ENCODE measurements at regions not wholly inside any gene's neighbourhood (a gene's known extent, or its start where the extent isn't known, plus 50 kb on each side); places are given as distances from the start of the nearest gene placed in this dataset.

DNA sequence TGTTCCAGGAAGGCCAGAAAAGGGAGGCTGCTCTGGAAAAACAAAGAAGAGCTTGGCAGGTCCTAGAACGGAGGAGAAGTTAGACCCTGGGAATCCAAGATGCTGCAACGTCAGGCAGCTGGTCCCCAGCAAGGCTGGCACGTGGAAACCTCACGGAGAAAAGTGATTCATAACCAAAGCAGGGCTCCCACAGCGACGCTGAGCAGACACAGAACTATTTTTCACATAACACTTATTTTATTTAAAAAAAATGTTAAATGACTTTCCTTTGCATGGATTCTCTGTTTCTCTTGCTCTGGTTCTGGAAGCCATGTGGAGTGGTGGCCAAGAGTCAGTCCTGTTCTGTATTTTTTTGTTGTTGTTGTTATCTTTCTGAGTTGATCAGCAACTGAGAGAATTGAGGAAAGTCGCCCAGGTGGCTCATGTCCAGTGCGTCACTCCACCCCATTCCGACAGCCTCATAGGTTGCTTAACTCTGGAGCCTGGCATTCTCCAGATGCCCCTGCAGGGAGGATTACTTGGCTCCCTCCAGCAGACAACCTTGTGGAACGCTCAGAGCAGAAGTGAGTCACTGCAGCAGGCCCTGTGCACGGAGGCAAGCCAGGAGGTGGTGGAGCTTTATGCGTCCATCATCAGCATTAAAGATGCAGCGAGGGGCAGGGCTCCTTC is 229.9 kb upstream of the HDAC4 start:
- no peak overlapping the region for H3K4me2 ChIP-seq
- H3K9me3 ChIP-seq (ENCODE audit: low read depth), result no peaks in the 10 kb centered on the region
- H3K36me3 ChIP-seq, result no peaks in the 10 kb centered on the region
- no peak for TF ChIP-seq EZH2phosphoT487 (IDR thresholded peaks at IDR 0.05)
- TF ChIP-seq, protein P1, sequence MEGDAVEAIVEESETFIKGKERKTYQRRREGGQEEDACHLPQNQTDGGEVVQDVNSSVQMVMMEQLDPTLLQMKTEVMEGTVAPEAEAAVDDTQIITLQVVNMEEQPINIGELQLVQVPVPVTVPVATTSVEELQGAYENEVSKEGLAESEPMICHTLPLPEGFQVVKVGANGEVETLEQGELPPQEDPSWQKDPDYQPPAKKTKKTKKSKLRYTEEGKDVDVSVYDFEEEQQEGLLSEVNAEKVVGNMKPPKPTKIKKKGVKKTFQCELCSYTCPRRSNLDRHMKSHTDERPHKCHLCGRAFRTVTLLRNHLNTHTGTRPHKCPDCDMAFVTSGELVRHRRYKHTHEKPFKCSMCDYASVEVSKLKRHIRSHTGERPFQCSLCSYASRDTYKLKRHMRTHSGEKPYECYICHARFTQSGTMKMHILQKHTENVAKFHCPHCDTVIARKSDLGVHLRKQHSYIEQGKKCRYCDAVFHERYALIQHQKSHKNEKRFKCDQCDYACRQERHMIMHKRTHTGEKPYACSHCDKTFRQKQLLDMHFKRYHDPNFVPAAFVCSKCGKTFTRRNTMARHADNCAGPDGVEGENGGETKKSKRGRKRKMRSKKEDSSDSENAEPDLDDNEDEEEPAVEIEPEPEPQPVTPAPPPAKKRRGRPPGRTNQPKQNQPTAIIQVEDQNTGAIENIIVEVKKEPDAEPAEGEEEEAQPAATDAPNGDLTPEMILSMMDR (IDR thresholded peaks at IDR 0.05), result no peak
- peaks cover 2% of the 10 kb centered on the region for H3K4me1 Mint-ChIP-seq
- H3K27ac Mint-ChIP-seq, result no peak overlapping the region
- H3K27me3 Mint-ChIP-seq (ENCODE audit: insufficient read depth, low read depth), result peaks cover 14% of the 10 kb centered on the region
- no peak overlapping the region for H3K27ac ChIP-seq
- no peak overlapping the region for H3K4me3 ChIP-seq
- no peaks in the 10 kb centered on the region for H4K20me1 ChIP-seq (ENCODE audit: low read depth)
- H3K27me3 ChIP-seq, result no peaks in the 10 kb centered on the region
- no peaks in the 10 kb centered on the region for H3K79me2 ChIP-seq (ENCODE audit: low read depth)
- no peak for DNase-seq (ENCODE audit: low spot score)
- no peak overlapping the region for H3K9ac ChIP-seq
- no peaks in the 10 kb centered on the region for H3K4me1 ChIP-seq
- no peaks in the 10 kb centered on the region for H3K36me3 Mint-ChIP-seq
- no peak overlapping the region for H2AFZ ChIP-seq (replicated peaks)
- H3K4me3 Mint-ChIP-seq, result no peak overlapping the region
- no peaks in the 10 kb centered on the region for H3F3A ChIP-seq (ENCODE audit: low read depth)
- H3K9me3 Mint-ChIP-seq, result peaks cover 5% of the 10 kb centered on the region

DNA sequence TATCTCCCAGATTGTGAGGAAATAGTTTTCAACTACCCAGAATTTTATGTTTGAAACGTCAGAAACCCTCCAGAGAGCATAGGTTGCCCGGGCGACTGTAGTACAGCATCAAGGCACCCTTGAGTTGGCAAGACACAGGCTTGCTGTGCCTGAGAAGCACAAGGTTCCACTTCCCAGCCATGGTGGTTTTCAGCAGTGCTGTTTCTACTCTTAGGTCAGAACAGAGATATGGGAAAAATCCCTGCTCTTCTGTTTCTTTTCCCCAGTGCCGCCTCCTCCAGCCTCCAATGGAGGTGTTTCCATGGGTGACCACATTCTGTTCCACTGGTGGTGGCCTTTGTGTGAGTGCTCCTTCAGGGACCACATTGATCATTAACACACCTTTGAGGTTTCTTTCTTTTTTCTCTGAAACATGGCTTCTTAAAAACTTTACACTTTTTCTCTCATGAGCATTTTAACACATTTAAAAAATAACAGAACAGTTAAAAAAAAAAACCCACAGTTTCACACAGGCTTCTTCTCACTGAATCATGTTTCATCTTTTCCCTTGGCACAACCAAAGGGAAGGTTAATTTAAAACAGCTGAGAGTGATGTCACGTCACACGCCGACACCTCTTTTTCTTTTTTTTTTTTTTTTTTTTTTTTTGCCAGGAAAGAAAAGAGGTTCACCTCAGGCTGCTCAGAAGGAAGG is 229.3 kb upstream of the HDAC4 start:
- Histone ChIP-seq H3K36me3 (no peaks in the 10 kb centered on the region), H3K4me1 (no peaks in the 10 kb centered on the region), H3K27ac (no peak overlapping the region), H3K4me3 (no peak overlapping the region), H3K27me3 (no peaks in the 10 kb centered on the region), H4K20me1 (ENCODE audit: low read depth) (no peaks in the 10 kb centered on the region), H3F3A (ENCODE audit: low read depth) (no peaks in the 10 kb centered on the region), H3K9me3 (ENCODE audit: low read depth) (no peaks in the 10 kb centered on the region), H3K79me2 (ENCODE audit: low read depth) (no peaks in the 10 kb centered on the region), H3K9ac (no peak overlapping the region), H3K4me2 (no peak overlapping the region), H2AFZ (replicated peaks) (no peak overlapping the region)
- no peak for DNase-seq (ENCODE audit: low spot score)
- Mint-ChIP-seq H3K27me3 (ENCODE audit: insufficient read depth, low read depth) (peaks cover 11% of the 10 kb centered on the region), H3K36me3 (no peaks in the 10 kb centered on the region), H3K4me1 (peaks cover 2% of the 10 kb centered on the region), H3K27ac (no peak overlapping the region), H3K9me3 (peaks cover 2% of the 10 kb centered on the region), H3K4me3 (no peak overlapping the region)
- TF ChIP-seq EZH2phosphoT487 (IDR thresholded peaks at IDR 0.05) (no peak), EZH2 (IDR thresholded peaks at IDR 0.05) (no peak)
- TF ChIP-seq, protein P1 (IDR thresholded peaks at IDR 0.05), result no peak

DNA sequence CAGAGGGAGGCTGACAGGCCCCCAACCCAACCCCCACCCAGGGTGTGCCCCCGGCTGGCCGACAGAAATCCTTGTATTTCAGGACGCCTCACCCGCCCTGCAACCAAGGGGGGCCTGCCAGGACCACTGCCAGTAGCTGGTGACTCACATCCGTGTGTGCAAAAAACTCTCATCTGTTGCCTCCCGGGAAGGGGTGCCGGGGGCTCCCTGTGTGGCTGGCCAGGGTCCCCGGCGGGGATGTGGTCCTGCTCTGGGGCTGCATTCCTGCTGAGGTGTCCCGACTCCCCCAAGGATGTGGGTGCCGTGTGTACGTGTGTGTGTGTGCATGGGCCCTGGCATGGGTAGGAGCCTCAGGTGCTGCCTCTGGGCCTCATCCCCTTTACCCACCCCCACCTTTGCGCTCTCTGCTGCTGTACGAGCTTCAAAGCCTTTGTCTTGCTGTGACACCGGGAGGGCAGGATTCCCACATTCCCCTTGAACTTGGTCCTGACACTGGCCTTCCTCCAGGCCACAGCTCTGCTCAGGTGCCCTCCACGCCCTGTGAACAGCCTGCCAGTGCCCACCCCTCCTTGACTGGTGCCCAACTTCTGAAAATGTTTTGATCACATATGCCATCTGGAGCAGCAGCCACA is 226.3 kb upstream of the HDAC4 start:
- no peaks in the 10 kb centered on the region for H3F3A ChIP-seq (ENCODE audit: low read depth)
- no peaks in the 10 kb centered on the region for H3K4me1 ChIP-seq
- no peaks in the 10 kb centered on the region for H3K9me3 ChIP-seq (ENCODE audit: low read depth)
- no peak for DNase-seq (ENCODE audit: low spot score)
- H3K79me2 ChIP-seq (ENCODE audit: low read depth), result no peaks in the 10 kb centered on the region
- H3K4me3 ChIP-seq, result no peak overlapping the region
- no peaks in the 10 kb centered on the region for H3K4me1 Mint-ChIP-seq
- no peaks in the 10 kb centered on the region for H3K36me3 Mint-ChIP-seq
- TF ChIP-seq, protein P1 (IDR thresholded peaks at IDR 0.05), result no peak
- TF ChIP-seq EZH2phosphoT487 (IDR thresholded peaks at IDR 0.05) (no peak), EZH2 (IDR thresholded peaks at IDR 0.05) (no peak)
- no peak overlapping the region for H3K9ac ChIP-seq
- H2AFZ ChIP-seq (replicated peaks), result no peak overlapping the region
- H3K27me3 Mint-ChIP-seq (ENCODE audit: insufficient read depth, low read depth), result peaks cover 11% of the 10 kb centered on the region
- no peak overlapping the region for H3K4me2 ChIP-seq
- H3K27me3 ChIP-seq, result no peaks in the 10 kb centered on the region
- no peak overlapping the region for H3K4me3 Mint-ChIP-seq
- no peak overlapping the region for H3K27ac Mint-ChIP-seq
- no peaks in the 10 kb centered on the region for H4K20me1 ChIP-seq (ENCODE audit: low read depth)
- H3K36me3 ChIP-seq, result no peaks in the 10 kb centered on the region
- H3K27ac ChIP-seq, result no peak overlapping the region
- no peaks in the 10 kb centered on the region for H3K9me3 Mint-ChIP-seq

Data from neural progenitor cell (in vitro differentiated cells).